A673 (cell line): ENCODE measurements at regions not wholly inside any gene's neighbourhood (a gene's known extent, or its start where the extent isn't known, plus 50 kb on each side); places are given as distances from the start of the nearest gene placed in this dataset.

Experiments
- BruUV-seq: library from RNA; stranded (reverse); fragments of 400-500 nt; replicated peaks from 2 replicates; lab custom pipeline; 2021; lab: Mats Ljungman, UMichigan
- CTCF ChIA-PET: fragments of 300-600 bp; sonication (Branson Sonifier 250); formaldehyde crosslinking; loops from one replicate; lab custom pipeline; 2022; ENCODE audit warnings: antibody characterized with exemption; lab: Charles Lee
- POLR2A ChIA-PET: fragments of 300-600 bp; sonication (Branson Sonifier 250); formaldehyde crosslinking; loops from one replicate; lab custom pipeline; 2022; ENCODE audit warnings: antibody characterized with exemption; ENCODE audit not compliant: low non-redundant PET; lab: Charles Lee
- DNase-seq: peaks from one replicate; pipeline ENCODE4 v3.0.0-alpha.2; 2015; ENCODE audit warnings: low spot score
- H3K27ac ChIP-seq: fragments of 200-600 bp; sonication (generic); 2 replicates; pipeline ENCODE4 v1.5.1; 2016; ENCODE audit warnings: mixed run types, low read depth, mild to moderate bottlenecking, mixed read lengths, antibody characterized with exemption, low read length; ENCODE audit not compliant: poor library complexity, severe bottlenecking
- H3K27me3 ChIP-seq: fragments of 200-600 bp; sonication (generic); replicated peaks from 2 replicates; pipeline ENCODE4 v1.6.1; 2017; ENCODE audit warnings: mixed run types, low read depth, mild to moderate bottlenecking, mixed read lengths, antibody characterized with exemption, low read length; ENCODE audit not compliant: insufficient read depth, poor library complexity
- H3K36me3 ChIP-seq: fragments of 200-600 bp; sonication (generic); 2 replicates; pipeline ENCODE4 v1.6.1; 2016; ENCODE audit warnings: mixed run types, mild to moderate bottlenecking, mixed read lengths, antibody characterized with exemption, low read length; ENCODE audit not compliant: insufficient read depth, poor library complexity, severe bottlenecking
- H3K4me1 ChIP-seq: fragments of 200-600 bp; sonication (generic); 2 replicates; pipeline ENCODE4 v1.6.1; 2017; ENCODE audit warnings: mixed run types, mild to moderate bottlenecking, mixed read lengths, antibody characterized with exemption, low read length; ENCODE audit not compliant: insufficient read depth, poor library complexity, severe bottlenecking
- H3K4me3 ChIP-seq: fragments of 200-600 bp; sonication (generic); 2 replicates; pipeline ENCODE4 v1.5.1; 2016; ENCODE audit warnings: low read depth, mixed run types, mild to moderate bottlenecking, mixed read lengths, low read length; ENCODE audit not compliant: poor library complexity, severe bottlenecking
- H3K9me3 ChIP-seq: fragments of 200-600 bp; sonication (generic); 2 replicates; pipeline ENCODE4 v1.6.1; 2016; ENCODE audit warnings: mixed run types, low read depth, mild to moderate bottlenecking, mixed read lengths, antibody characterized with exemption, low read length; ENCODE audit not compliant: poor library complexity, severe bottlenecking
- EZH2 ChIP-seq: fragments of 200-600 bp; sonication (generic); IDR thresholded peaks from 2 replicates; pipeline ENCODE4 v1.6.1; 2017; ENCODE audit warnings: borderline replicate concordance, low read depth, mild to moderate bottlenecking, mixed read lengths, antibody characterized with exemption, low read length; ENCODE audit not compliant: poor library complexity, severe bottlenecking
- intact Hi-C: fragments of 100-400 bp; cut with micrococcal nuclease; formaldehyde crosslinking; loops from one replicate; pipeline ENCODE4 v1.10.0; 2022; ENCODE audit not compliant: unreplicated experiment
- TF ChIP-seq, protein P1 (sequence below): fragments of 300-800, 200-600 bp; sonication (generic); conservative IDR thresholded peaks from 2 replicates; pipeline ENCODE4 v1.5.1; 2017; ENCODE audit warnings: low read depth, mild to moderate bottlenecking, antibody characterized with exemption, low read length, moderate library complexity, mixed read lengths

DNA sequence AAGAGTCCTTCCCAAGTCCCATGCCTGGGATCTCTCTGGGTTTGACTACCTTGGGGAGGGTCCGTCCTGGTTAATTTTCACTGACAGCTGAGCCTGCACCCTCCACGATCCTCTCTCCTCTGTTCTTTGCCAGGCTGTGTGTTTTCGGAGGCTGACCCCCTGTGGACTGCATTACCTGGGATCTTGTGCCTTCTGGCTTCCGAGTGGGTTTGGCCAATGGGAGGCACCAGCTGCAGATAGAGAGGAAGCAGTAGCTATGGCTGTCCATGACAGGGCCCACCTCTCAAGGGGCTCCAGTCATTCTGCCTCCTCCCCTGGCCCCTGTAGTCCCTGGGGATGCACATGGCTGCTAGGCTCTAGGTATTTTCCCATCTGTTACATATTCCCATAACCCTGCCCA lies 285.0 kb downstream of the DMRT2 start:
- H3K27me3 ChIP-seq = no peaks in the 10 kb centered on the region
- POLR2A ChIA-PET = no interaction called here
- BruUV-seq = no TSS peak
- TF ChIP-seq EZH2 = no peak
- TF ChIP-seq, protein P1, sequence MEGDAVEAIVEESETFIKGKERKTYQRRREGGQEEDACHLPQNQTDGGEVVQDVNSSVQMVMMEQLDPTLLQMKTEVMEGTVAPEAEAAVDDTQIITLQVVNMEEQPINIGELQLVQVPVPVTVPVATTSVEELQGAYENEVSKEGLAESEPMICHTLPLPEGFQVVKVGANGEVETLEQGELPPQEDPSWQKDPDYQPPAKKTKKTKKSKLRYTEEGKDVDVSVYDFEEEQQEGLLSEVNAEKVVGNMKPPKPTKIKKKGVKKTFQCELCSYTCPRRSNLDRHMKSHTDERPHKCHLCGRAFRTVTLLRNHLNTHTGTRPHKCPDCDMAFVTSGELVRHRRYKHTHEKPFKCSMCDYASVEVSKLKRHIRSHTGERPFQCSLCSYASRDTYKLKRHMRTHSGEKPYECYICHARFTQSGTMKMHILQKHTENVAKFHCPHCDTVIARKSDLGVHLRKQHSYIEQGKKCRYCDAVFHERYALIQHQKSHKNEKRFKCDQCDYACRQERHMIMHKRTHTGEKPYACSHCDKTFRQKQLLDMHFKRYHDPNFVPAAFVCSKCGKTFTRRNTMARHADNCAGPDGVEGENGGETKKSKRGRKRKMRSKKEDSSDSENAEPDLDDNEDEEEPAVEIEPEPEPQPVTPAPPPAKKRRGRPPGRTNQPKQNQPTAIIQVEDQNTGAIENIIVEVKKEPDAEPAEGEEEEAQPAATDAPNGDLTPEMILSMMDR = no peak
- H3K36me3 ChIP-seq = no peaks in the 10 kb centered on the region
- intact Hi-C loops = loop anchor here (10.0 kb wide), 1 partner anchor 50 kb away; no protein-coding TSS in a partner anchor
- no peaks in the 10 kb centered on the region for H3K9me3 ChIP-seq
- H3K27ac ChIP-seq = no peak overlapping the region
- no peaks in the 10 kb centered on the region for H3K4me1 ChIP-seq
- CTCF ChIA-PET = no interaction called here
- no peak for DNase-seq
- no peak overlapping the region for H3K4me3 ChIP-seq

DNA sequence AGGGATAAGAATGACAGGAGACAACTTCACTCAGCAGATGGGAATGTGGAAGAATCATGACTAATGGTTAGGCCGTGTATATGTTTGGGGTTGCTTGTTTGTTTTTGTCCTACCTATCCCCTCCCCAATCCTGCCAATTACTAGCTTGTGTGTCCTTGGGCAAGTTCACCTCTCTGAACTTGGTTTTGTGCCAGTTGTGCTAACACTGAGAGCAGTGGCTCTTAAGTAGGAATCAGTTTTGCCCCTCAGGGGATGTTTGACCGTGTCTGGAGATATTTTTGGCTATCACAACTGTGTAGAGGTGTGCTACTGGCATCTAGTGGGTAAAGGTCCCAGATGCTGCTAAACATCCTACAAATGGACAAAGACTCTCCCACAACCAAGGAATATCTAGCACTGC lies 287.0 kb downstream of the DMRT2 start:
- ChIA-PET CTCF (no interaction called here), POLR2A (no interaction called here)
- Histone ChIP-seq H3K9me3 (no peaks in the 10 kb centered on the region), H3K36me3 (no peaks in the 10 kb centered on the region), H3K27me3 (no peaks in the 10 kb centered on the region), H3K4me1 (no peaks in the 10 kb centered on the region), H3K27ac (no peak overlapping the region), H3K4me3 (no peak overlapping the region)
- BruUV-seq = no TSS peak
- TF ChIP-seq, protein P1 = no peak
- no peak for TF ChIP-seq EZH2
- no peak for DNase-seq
- intact Hi-C loops = loop anchor here (10.0 kb wide), 1 partner anchor 52 kb away; no protein-coding TSS in a partner anchor

DNA sequence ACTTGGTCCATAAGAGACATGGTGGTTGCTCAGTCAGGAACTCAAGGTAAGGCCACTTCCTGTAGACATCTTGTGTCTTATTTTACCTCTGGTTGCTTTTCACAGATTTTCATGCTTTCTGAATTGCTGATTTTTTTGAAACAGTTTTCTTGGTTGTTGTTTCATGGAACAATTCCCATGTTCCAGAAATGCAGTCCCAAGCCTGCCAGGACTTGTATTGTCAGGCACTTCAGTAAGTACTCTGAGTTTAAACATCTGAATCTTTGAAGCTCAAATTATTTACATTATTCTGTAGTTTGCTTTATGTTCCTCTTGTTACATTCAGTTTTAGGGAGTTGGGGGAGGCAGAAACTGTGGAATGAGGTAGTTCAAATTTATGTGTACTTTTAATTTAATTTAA lies 290.2 kb downstream of the DMRT2 start:
- Histone ChIP-seq H3K27me3 (no peaks in the 10 kb centered on the region), H3K27ac (no peak overlapping the region), H3K4me1 (no peaks in the 10 kb centered on the region), H3K9me3 (peaks cover 5% of the 10 kb centered on the region), H3K4me3 (no peak overlapping the region), H3K36me3 (no peaks in the 10 kb centered on the region)
- no peak for DNase-seq
- BruUV-seq = no TSS peak
- no peak for TF ChIP-seq EZH2
- TF ChIP-seq, protein P1 = no peak
- intact Hi-C loops = no loop called here
- ChIA-PET CTCF (no interaction called here), POLR2A (no interaction called here)
